A549 (cell line): ENCODE measurements at regions not wholly inside any gene's neighbourhood (a gene's known extent, or its start where the extent isn't known, plus 50 kb on each side); places are given as distances from the start of the nearest gene placed in this dataset.

ENCODE experiments used
- EP300 ChIP-seq, 2 experiments: fragments of >200 bp; sonication (Bioruptor Twin); formaldehyde crosslinking; IDR thresholded peaks; 2 replicates in 1 of 2; 3 replicates in 1 of 2; pipeline ENCODE4 v1.6.1; 2016 to 2017
- FOSL2 ChIP-seq, 2 experiments: fragments of 450-650 bp in 1 of 2; fragments of >200 bp in 1 of 2; sonication (Bioruptor Twin) in 1 of 2; formaldehyde crosslinking; IDR thresholded peaks; 2 replicates each; pipeline versions ENCODE4 v1.5.0 to v1.6.1; 2016 to 2020; ENCODE audit warnings: mild to moderate bottlenecking in 1 of 2, moderate library complexity in 1 of 2
- MAX ChIP-seq: IDR thresholded peaks from 2 replicates; pipeline ENCODE4 v1.6.1; 2012
- POLR2A ChIP-seq: IDR thresholded peaks from 2 replicates; pipeline ENCODE4 v1.6.1; 2012; ENCODE audit warnings: mild to moderate bottlenecking, low read length
- RAD21 ChIP-seq, 2 experiments: fragments of >200 bp in 1 of 2; sonication (Bioruptor Twin) in 1 of 2; formaldehyde crosslinking in 1 of 2; IDR thresholded peaks in 1 of 2; conservative IDR thresholded peaks in 1 of 2; 2 replicates in 1 of 2; 3 replicates in 1 of 2; pipeline ENCODE4 v1.6.1; 2012 to 2018; ENCODE audit warnings: inconsistent platforms in 1 of 2
- ZSCAN20 ChIP-seq: fragments of 250-450 bp; sonication (Bioruptor Pico); IDR thresholded peaks from 2 replicates; pipeline ENCODE4 v1.8.0; 2022; ENCODE audit warnings: mild to moderate bottlenecking, moderate library complexity
- TF ChIP-seq, protein P1 (sequence below): fragments of >200 bp; sonication (Bioruptor Twin); formaldehyde crosslinking; IDR thresholded peaks from 3 replicates; pipeline ENCODE4 v1.5.1; 2016
- TF ChIP-seq, protein P2 (sequence below): IDR thresholded peaks from 2 replicates; pipeline ENCODE4 v1.6.1; 2012; ENCODE audit warnings: low read depth, borderline replicate concordance

DNA sequence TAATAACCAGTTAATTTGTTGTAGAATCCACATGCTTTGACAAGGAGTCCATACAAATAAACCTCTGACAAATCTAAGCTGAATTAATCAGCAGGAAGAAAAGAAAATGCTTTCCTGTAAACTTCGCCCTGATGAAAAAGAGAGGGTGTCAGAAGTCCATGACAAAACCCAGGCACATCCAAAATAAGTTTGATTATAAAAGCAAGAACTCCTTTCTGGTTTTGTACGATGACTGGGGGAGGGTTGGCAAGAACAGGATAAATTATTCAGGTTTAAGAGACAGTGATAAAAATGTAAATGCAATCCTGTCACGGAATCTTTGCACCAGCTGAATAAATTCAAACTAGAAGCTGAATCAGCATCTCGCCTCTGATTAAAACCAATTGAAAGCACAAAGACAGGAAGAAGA is 469.2 kb upstream of the TNP1 start:
- TF ChIP-seq FOSL2 (IDR thresholded peaks at IDR 0.05), result no peak
- TF ChIP-seq FOSL2 (CRISPR knock-in tag; IDR thresholded peaks at IDR 0.05), result no peak
- no peak for TF ChIP-seq POLR2A
- TF ChIP-seq ZSCAN20 (CRISPR knock-in tag), result no peak
- TF ChIP-seq, protein P1, sequence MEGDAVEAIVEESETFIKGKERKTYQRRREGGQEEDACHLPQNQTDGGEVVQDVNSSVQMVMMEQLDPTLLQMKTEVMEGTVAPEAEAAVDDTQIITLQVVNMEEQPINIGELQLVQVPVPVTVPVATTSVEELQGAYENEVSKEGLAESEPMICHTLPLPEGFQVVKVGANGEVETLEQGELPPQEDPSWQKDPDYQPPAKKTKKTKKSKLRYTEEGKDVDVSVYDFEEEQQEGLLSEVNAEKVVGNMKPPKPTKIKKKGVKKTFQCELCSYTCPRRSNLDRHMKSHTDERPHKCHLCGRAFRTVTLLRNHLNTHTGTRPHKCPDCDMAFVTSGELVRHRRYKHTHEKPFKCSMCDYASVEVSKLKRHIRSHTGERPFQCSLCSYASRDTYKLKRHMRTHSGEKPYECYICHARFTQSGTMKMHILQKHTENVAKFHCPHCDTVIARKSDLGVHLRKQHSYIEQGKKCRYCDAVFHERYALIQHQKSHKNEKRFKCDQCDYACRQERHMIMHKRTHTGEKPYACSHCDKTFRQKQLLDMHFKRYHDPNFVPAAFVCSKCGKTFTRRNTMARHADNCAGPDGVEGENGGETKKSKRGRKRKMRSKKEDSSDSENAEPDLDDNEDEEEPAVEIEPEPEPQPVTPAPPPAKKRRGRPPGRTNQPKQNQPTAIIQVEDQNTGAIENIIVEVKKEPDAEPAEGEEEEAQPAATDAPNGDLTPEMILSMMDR, result no peak
- no peak for TF ChIP-seq MAX
- TF ChIP-seq, protein P2, sequence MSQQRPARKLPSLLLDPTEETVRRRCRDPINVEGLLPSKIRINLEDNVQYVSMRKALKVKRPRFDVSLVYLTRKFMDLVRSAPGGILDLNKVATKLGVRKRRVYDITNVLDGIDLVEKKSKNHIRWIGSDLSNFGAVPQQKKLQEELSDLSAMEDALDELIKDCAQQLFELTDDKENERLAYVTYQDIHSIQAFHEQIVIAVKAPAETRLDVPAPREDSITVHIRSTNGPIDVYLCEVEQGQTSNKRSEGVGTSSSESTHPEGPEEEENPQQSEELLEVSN, result no peak
- no peak for TF ChIP-seq RAD21 (conservative IDR thresholded peaks at IDR 0.05 in 1 of 2, IDR thresholded peaks at IDR 0.05 in 1 of 2)
- no peak for TF ChIP-seq EP300 (IDR thresholded peaks at IDR 0.05)
